ENCODE measurements at regions not wholly inside any gene's neighbourhood (a gene's known extent, or its start where the extent isn't known, plus 50 kb on each side); places are given as distances from the start of the nearest gene placed in this dataset.

DNA sequence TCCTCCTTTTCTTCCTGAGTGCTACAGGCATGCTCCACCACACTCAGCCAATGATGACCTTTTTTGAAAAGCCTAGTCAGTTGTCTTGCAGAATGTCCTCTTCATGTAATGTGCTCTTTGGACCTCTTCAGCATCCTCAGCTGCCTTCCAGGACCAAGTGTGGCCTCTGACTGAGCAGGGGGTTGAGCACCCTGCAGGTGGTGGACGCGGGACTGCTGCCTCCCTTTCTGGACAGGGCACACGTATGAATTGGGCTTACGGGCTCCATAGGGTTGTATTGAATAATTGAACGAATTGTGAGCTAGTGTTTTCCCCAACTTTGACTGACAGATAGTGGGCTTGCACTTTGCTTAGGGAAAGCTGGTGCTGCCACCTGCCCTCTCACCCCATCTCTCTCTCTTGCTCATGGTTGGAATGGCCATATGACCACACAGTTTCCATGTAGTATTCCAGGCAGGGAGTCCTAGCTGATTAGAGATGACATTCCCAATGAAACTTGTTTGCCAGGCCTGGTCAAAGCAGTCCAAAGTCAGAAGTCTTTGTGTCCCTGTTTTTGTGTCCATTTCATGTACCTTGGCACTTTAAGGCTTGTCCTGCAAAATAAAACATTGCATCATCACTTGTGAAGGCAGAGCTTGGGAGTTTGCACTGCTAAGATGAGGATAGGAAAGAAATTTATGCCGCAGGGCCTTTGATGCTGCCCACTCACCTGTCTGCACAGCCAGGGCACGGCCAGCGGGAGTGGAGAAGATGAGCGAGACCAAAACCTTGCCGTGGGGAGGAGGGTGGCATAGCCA, 76.3 kb upstream of the NPAS1 start:
- H3K9ac ChIP-seq (ENCODE audit: control insufficient read depth, extremely low read depth, insufficient read depth, low read length), result no peak overlapping the region
- TF ChIP-seq CTCF (optimal IDR thresholded peaks at IDR 0.05 in 1 of 3, IDR thresholded peaks at IDR 0.05 in 1 of 3, conservative IDR thresholded peaks at IDR 0.05 in 1 of 3; ENCODE audit: extremely low read depth in 1 of 3, insufficient read depth in 2 of 3, low read length in 3 of 3) (no peak), EZH2 (IDR thresholded peaks at IDR 0.05; ENCODE audit: low read length) (no peak)
- no peak for DNase-seq (ENCODE audit: low read depth, low spot score)
- no peak overlapping the region for H3K4me2 ChIP-seq (ENCODE audit: control insufficient read depth, extremely low read depth, insufficient read depth, low read depth, low read length)
- H3K79me2 ChIP-seq (ENCODE audit: control insufficient read depth, insufficient read depth, low read length), result peaks cover 24% of the 10 kb centered on the region
- H3K9me1 ChIP-seq (ENCODE audit: control insufficient read depth, extremely low read depth, insufficient read depth, low read length), result no peaks in the 10 kb centered on the region
- H3K36me3 ChIP-seq (ENCODE audit: control insufficient read depth in 2 of 2, extremely low read depth in 1 of 2, insufficient read depth in 2 of 2, low read length in 2 of 2), result peaks cover 9 to 18% of the 10 kb centered on the region in 2 experiments
- no peak for FAIRE-seq
- H3K9me3 ChIP-seq (ENCODE audit: control insufficient read depth, low read depth, low read length), result no peaks in the 10 kb centered on the region
- no peaks in the 10 kb centered on the region for H3K4me1 ChIP-seq (ENCODE audit: control insufficient read depth, extremely low read depth, insufficient read depth, low read length)
- no peaks in the 10 kb centered on the region for H4K20me1 ChIP-seq (ENCODE audit: control insufficient read depth, extremely low read depth, insufficient read depth, low read length)
- H3K27ac ChIP-seq (ENCODE audit: control insufficient read depth, insufficient read depth, low read length), result no peak overlapping the region
- H3K27me3 ChIP-seq (ENCODE audit: control insufficient read depth, extremely low read depth, insufficient read depth, low read length), result no peaks in the 10 kb centered on the region
- no peak overlapping the region for H2AFZ ChIP-seq (ENCODE audit: control insufficient read depth, low read length)
- no peak overlapping the region for H3K4me3 ChIP-seq (ENCODE audit: control insufficient read depth in 2 of 3, extremely low read depth in 1 of 3, insufficient read depth in 2 of 3, low read depth in 1 of 3, low read length in 3 of 3)
- dilution Hi-C loops (cut with MboI; ENCODE audit: extremely low pct_ligation_motif_present, low sequenced_read_pairs), result no loop called here

DNA sequence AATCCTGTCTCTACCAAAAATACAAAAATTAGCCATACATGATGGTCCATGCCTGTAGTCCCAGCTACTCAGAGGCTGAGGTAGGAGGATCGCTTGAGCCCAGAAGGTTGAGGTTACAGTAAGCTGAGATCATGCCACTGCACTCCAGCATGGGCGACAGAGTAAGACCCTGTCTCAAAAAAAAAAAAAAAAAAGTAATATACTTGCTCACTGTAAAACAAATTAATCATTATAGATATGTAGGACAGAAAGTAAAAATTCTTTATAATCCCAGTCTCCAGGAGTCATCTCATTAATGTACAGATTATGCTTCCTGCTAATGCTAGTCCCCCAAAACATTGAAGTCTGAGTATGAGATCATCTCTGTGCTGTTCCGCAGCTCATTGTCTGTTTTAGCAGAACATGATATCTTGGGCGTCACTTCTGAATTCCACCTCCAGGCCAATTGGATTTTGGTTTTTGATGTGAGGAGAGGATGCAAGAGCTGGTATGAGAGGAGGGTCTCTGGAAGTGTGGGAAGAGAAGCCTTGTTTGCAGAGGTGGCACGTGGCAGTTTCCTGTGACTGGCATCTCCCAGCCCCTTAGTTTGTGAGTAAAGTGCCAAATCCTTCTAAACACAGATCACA, 75.4 kb upstream of the NPAS1 start:
- H3K9ac ChIP-seq (ENCODE audit: control insufficient read depth, extremely low read depth, insufficient read depth, low read length), result no peak overlapping the region
- no peak overlapping the region for H2AFZ ChIP-seq (ENCODE audit: control insufficient read depth, low read length)
- no peak overlapping the region for H3K27ac ChIP-seq (ENCODE audit: control insufficient read depth, insufficient read depth, low read length)
- no peaks in the 10 kb centered on the region for H3K9me1 ChIP-seq (ENCODE audit: control insufficient read depth, extremely low read depth, insufficient read depth, low read length)
- no peaks in the 10 kb centered on the region for H4K20me1 ChIP-seq (ENCODE audit: control insufficient read depth, extremely low read depth, insufficient read depth, low read length)
- dilution Hi-C loops (cut with MboI; ENCODE audit: extremely low pct_ligation_motif_present, low sequenced_read_pairs), result no loop called here
- no peaks in the 10 kb centered on the region for H3K27me3 ChIP-seq (ENCODE audit: control insufficient read depth, extremely low read depth, insufficient read depth, low read length)
- no peaks in the 10 kb centered on the region for H3K4me1 ChIP-seq (ENCODE audit: control insufficient read depth, extremely low read depth, insufficient read depth, low read length)
- FAIRE-seq, result no peak
- no peak overlapping the region for H3K4me3 ChIP-seq (ENCODE audit: control insufficient read depth in 2 of 3, extremely low read depth in 1 of 3, insufficient read depth in 2 of 3, low read depth in 1 of 3, low read length in 3 of 3)
- no peaks in the 10 kb centered on the region for H3K9me3 ChIP-seq (ENCODE audit: control insufficient read depth, low read depth, low read length)
- no peak for DNase-seq (ENCODE audit: low read depth, low spot score)
- peaks cover 27% of the 10 kb centered on the region for H3K79me2 ChIP-seq (ENCODE audit: control insufficient read depth, insufficient read depth, low read length)
- no peak for TF ChIP-seq CTCF (optimal IDR thresholded peaks at IDR 0.05 in 1 of 3, IDR thresholded peaks at IDR 0.05 in 1 of 3, conservative IDR thresholded peaks at IDR 0.05 in 1 of 3; ENCODE audit: extremely low read depth in 1 of 3, insufficient read depth in 2 of 3, low read length in 3 of 3)
- no peak for TF ChIP-seq EZH2 (IDR thresholded peaks at IDR 0.05; ENCODE audit: low read length)
- H3K4me2 ChIP-seq (ENCODE audit: control insufficient read depth, extremely low read depth, insufficient read depth, low read depth, low read length), result no peak overlapping the region
- H3K36me3 ChIP-seq (ENCODE audit: control insufficient read depth in 2 of 2, extremely low read depth in 1 of 2, insufficient read depth in 2 of 2, low read length in 2 of 2), result peaks cover 9 to 21% of the 10 kb centered on the region in 2 experiments

All from keratinocyte (primary cell).